GM21515 (cell line): ENCODE measurements at regions not wholly inside any gene's neighbourhood (a gene's known extent, or its start where the extent isn't known, plus 50 kb on each side); places are given as distances from the start of the nearest gene placed in this dataset.
"Not testable (repeated sequence)": the region's sequence is repeated elsewhere in the genome, so short reads cannot be mapped to it uniquely, and the experiment has no call there.

ENCODE experiments used
- ATAC-seq: cut with Tn5 transposase; IDR thresholded peaks from one replicate; pipeline ENCODE4 v1.9.1; 2021; ENCODE audit not compliant: unreplicated experiment

GRCh38 chrX:125503769-125504168 is 184.1 kb downstream of the TEX13C start:
- no peak for ATAC-seq

GRCh38 chrX:125505207-125505606 is 185.5 kb downstream of the TEX13C start:
- no peak for ATAC-seq

GRCh38 chrX:125507119-125507518 is 187.4 kb downstream of the TEX13C start:
- ATAC-seq = no peak

- ATAC-seq = no peak
Measured at GRCh38 chrX:125520029-125520428, 200.4 kb downstream of the TEX13C start.

- ATAC-seq = no peak
Measured at GRCh38 chrX:125522752-125523151, 203.1 kb downstream of the TEX13C start.

- no peak for ATAC-seq
Measured at GRCh38 chrX:125532411-125533089, 212.9 kb downstream of the TEX13C start.

GRCh38 chrX:125533352-125533751 is 213.7 kb downstream of the TEX13C start:
- ATAC-seq = no peak

GRCh38 chrX:125544031-125544660 is 224.5 kb downstream of the TEX13C start:
- no peak for ATAC-seq

- no peak for ATAC-seq
Measured at GRCh38 chrX:125544856-125545255, 225.2 kb downstream of the TEX13C start.

- ATAC-seq = no peak
Measured at GRCh38 chrX:125577479-125577878, 257.8 kb downstream of the TEX13C start.

GRCh38 chrX:125604448-125604847 is 284.8 kb downstream of the TEX13C start:
- ATAC-seq = no peak

GRCh38 chrX:125605145-125605544 is 285.5 kb downstream of the TEX13C start:
- ATAC-seq = no peak

GRCh38 chrX:125614591-125615343 is 295.1 kb downstream of the TEX13C start:
- ATAC-seq = not testable (repeated sequence)

GRCh38 chrX:125620715-125621587 is 301.3 kb downstream of the TEX13C start:
- no peak for ATAC-seq

- ATAC-seq = no peak
Measured at GRCh38 chrX:125621588-125621927, 301.9 kb downstream of the TEX13C start.

GRCh38 chrX:125622899-125623298 is 303.2 kb downstream of the TEX13C start:
- ATAC-seq = no peak

GRCh38 chrX:125627676-125628075 is 308.0 kb downstream of the TEX13C start:
- no peak for ATAC-seq

GRCh38 chrX:125628435-125628834 is 308.8 kb downstream of the TEX13C start:
- no peak for ATAC-seq

GRCh38 chrX:125641405-125641804 is 321.7 kb downstream of the TEX13C start:
- no peak for ATAC-seq

- ATAC-seq = no peak
Measured at GRCh38 chrX:125646195-125646594, 326.5 kb downstream of the TEX13C start.

- no peak for ATAC-seq
Measured at GRCh38 chrX:125651426-125651825, 331.8 kb downstream of the TEX13C start.
